ENCODE measurements at regions not wholly inside any gene's neighbourhood (a gene's known extent, or its start where the extent isn't known, plus 50 kb on each side); places are given as distances from the start of the nearest gene placed in this dataset.

DNA sequence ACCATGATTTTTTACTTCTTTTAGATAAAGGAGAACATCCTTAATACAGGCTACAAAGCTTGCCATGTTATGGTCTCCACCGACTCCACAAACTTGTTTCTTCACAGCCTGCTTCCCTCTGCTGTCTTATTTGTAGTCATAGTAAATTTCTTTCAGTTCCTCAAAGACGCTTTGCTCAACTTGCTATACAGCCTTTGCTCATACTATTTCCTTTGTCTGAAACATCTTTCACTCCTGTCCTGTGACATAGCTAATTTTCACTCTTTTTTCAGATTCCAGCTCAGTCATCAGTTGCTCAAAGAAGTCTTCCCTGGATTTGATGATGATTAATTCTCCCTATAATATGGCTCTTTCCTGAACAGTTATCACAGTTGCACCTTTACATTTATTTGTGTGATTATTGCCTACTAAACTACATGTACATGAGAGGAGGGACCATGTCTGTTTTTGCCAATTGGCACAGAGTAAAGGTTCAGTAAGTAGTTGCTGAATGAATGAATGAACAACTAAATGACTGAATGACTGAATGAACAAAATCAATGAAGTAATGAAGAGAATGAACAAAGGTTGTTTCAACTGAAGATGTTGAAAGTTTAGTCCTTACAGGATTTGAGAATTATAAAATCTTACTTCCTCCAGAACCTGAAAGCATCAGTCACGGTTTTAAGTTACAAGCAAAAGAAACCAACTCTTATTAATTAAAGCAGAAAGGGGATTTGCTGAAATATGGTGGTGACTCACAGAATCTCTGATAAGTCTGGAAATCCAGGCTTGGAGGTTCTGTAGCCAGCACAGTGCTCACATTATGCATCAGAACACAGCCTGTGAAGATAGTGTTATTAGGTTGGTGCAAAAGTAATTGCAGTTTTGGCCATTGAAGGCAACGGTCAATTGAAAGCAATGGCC is 186.4 kb upstream of the FAM98A start:
- DNase-seq: no peak
- no peaks in the 10 kb centered on the region for H3K36me3 ChIP-seq
- no peaks in the 10 kb centered on the region for H3K27me3 ChIP-seq (ENCODE audit: low read depth)
- H3K27ac ChIP-seq (replicated peaks): no peak overlapping the region
- no peaks in the 10 kb centered on the region for H3K4me1 ChIP-seq
- TF ChIP-seq CTCF (IDR thresholded peaks at IDR 0.05; ENCODE audit: borderline replicate concordance): no peak
- no peak overlapping the region for H3K4me3 ChIP-seq
- intact Hi-C loops (cut with micrococcal nuclease): no loop called here
- no peaks in the 10 kb centered on the region for H3K9me3 ChIP-seq (replicated peaks)

GRCh38 chr2:33784488-33784887 is 185.4 kb upstream of the FAM98A start:
- H3K4me3 ChIP-seq: no peak overlapping the region
- H3K9me3 ChIP-seq (replicated peaks): no peaks in the 10 kb centered on the region
- no peaks in the 10 kb centered on the region for H3K4me1 ChIP-seq
- no peak overlapping the region for H3K27ac ChIP-seq (replicated peaks)
- TF ChIP-seq CTCF (IDR thresholded peaks at IDR 0.05; ENCODE audit: borderline replicate concordance): no peak
- no peak for DNase-seq
- no peaks in the 10 kb centered on the region for H3K36me3 ChIP-seq
- H3K27me3 ChIP-seq (ENCODE audit: low read depth): no peaks in the 10 kb centered on the region
- intact Hi-C loops (cut with micrococcal nuclease): no loop called here

DNA sequence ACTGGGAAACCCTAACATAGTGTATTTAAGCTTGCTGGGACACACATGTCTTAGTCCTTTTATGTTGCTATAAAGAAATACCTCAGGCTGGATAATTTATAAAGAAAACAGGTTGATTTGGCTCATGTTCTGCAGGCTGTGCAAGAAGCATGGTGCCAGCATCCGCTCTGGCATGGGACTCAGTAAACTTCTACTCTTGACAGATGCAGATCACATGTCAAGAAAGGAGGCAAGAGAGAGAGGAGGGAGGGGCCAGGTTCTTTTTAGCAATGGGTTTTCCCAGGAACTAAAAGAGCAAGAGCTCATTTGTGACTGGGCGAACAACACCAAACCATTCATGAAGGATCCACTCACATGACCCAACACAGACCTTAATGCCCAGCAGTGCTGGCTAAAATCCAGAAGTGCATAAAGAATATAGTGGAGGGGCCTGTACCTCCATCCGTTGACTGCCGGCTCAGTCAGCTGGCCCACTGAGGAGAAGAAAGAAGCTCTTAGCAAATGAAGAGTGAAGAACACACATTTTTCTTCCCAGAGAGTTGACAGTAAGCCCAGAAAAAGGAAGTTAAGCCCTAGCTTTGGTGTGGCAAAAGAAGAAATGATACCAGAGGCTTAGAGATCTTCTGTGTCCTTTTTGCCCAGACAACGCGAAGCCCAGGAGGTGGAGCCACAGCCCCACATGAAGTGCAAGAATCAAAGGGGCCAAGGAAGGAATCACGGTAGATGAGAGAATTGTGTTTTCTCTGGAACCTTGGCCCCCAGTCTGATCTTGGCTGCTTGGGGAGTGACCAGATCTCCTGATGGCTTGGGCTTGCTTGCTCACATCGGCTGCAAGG is 183.5 kb upstream of the FAM98A start:
- H3K36me3 ChIP-seq: no peaks in the 10 kb centered on the region
- no peak for DNase-seq
- intact Hi-C loops (cut with micrococcal nuclease): no loop called here

DNA sequence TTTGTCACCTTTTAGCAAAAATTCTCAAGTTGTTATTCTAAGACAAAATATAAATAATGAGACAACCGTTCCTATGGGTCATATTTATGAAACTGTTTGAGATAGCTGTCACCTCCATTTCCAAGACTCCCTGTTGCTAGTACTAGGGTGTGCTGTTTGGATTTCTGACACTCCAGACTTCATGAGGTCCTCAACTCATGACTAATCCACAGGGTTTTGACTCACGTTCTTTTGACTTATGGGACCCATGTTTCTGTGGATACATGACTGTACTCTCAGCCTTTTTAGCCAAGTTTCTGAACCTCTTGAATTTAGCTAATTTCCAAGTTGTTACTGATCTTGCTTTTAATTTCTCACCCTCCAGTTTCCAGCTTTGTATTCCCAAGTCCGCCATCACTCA is 178.7 kb upstream of the FAM98A start:
- no peak for DNase-seq
- H3K4me1 ChIP-seq: no peaks in the 10 kb centered on the region
- no peaks in the 10 kb centered on the region for H3K36me3 ChIP-seq
- no peak overlapping the region for H3K27ac ChIP-seq (replicated peaks)
- intact Hi-C loops (cut with micrococcal nuclease): no loop called here
- no peak for TF ChIP-seq CTCF (IDR thresholded peaks at IDR 0.05; ENCODE audit: borderline replicate concordance)
- H3K27me3 ChIP-seq (ENCODE audit: low read depth): no peaks in the 10 kb centered on the region
- H3K4me3 ChIP-seq: no peak overlapping the region
- peaks cover 7% of the 10 kb centered on the region for H3K9me3 ChIP-seq (replicated peaks)

More for the DNA sequence above, 183.5 kb upstream of the FAM98A start:
- no peak overlapping the region for H3K27ac ChIP-seq (replicated peaks)
- no peak overlapping the region for H3K4me3 ChIP-seq
- peak; percentile 33 for TF ChIP-seq CTCF (IDR thresholded peaks at IDR 0.05; ENCODE audit: borderline replicate concordance)
- no peaks in the 10 kb centered on the region for H3K9me3 ChIP-seq (replicated peaks)
- no peaks in the 10 kb centered on the region for H3K4me1 ChIP-seq
- no peaks in the 10 kb centered on the region for H3K27me3 ChIP-seq (ENCODE audit: low read depth)

DNA sequence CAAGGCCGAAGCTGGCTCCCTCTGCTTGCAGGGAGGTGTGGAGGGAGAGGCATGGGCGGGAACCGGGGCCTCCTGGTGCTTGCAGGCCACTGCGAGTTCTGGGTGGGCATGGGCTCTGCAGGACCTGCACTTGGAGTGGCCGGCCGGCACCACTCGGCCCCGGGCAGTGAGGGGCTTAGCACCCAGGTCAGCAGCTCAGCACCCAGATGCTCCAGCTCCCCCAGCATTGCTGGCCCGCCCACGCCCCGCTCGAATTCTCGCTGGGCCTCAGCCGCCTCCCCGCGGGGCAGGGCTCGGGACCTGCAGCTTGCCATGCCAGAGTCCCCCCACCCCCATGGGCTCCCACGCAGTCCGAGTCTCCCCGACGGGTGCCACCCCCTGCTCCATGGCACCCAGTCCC is 176.2 kb upstream of the FAM98A start:
- intact Hi-C loops (cut with micrococcal nuclease): no loop called here
- H3K4me1 ChIP-seq: no peaks in the 10 kb centered on the region
- TF ChIP-seq CTCF (IDR thresholded peaks at IDR 0.05; ENCODE audit: borderline replicate concordance): no peak
- no peaks in the 10 kb centered on the region for H3K27me3 ChIP-seq (ENCODE audit: low read depth)
- no peak overlapping the region for H3K27ac ChIP-seq (replicated peaks)
- H3K4me3 ChIP-seq: no peak overlapping the region
- no peaks in the 10 kb centered on the region for H3K36me3 ChIP-seq
- H3K9me3 ChIP-seq (replicated peaks): peaks cover 7% of the 10 kb centered on the region
- no peak for DNase-seq

Data from left ventricle myocardium inferior (tissue), 1 donor.